ENCODE measurements at regions not wholly inside any gene's neighbourhood (a gene's known extent, or its start where the extent isn't known, plus 50 kb on each side); places are given as distances from the start of the nearest gene placed in this dataset.
A peak's percentile ranks its signal among the peaks of the same experiment; 100 is the strongest.

DNA sequence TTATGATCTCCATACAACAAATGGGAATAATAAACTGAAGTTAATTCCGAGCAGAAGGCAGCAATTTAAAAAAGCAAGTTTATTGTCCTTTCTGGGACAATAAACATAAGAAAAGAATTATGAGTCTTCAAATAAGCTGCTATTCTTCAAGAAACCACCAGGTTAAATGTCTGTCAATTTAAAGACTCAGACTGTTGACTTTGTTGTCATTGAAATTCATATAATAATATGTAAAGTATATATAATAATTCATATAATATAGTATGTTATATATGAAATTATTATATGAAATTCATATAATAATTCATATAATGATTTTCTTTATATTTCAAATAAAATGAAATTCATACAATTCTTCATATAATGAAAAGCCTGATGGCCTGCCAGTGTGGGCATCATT, 497.5 kb upstream of the RGMB start:
- CTCF ChIA-PET: interaction anchor here (1.0 to 1.2 kb wide), 2 partner anchors 278 to 520 kb away, joined by 3 read pairs; no protein-coding TSS in a partner anchor
- Mint-ChIP-seq H3K36me3 (ENCODE audit: low read depth) (no peaks in the 10 kb centered on the region), H3K27me3 (no peaks in the 10 kb centered on the region), H3K27ac (no peak overlapping the region), H3K4me3 (no peak overlapping the region), H3K4me1 (no peaks in the 10 kb centered on the region), H3K9me3 (ENCODE audit: low read depth) (no peaks in the 10 kb centered on the region)
- intact Hi-C loops (cut with DNase I, micrococcal nuclease): no loop called here
- ATAC-seq (no peak), DNase-seq (no peak)
- POLR2A ChIA-PET: no interaction called here

GRCh38 chr5:98282521-98282920, 490.9 kb upstream of the RGMB start:
- no peaks in the 10 kb centered on the region for H3K4me1 Mint-ChIP-seq
- no peak for ATAC-seq
- ChIA-PET POLR2A (no interaction called here), CTCF (no interaction called here)
- no peak for DNase-seq
- H3K27ac Mint-ChIP-seq: no peak overlapping the region
- peaks cover 6% of the 10 kb centered on the region for H3K27me3 Mint-ChIP-seq
- intact Hi-C loops (cut with DNase I, micrococcal nuclease): no loop called here
- H3K9me3 Mint-ChIP-seq (ENCODE audit: low read depth): no peaks in the 10 kb centered on the region
- H3K36me3 Mint-ChIP-seq (ENCODE audit: low read depth): no peaks in the 10 kb centered on the region
- no peak overlapping the region for H3K4me3 Mint-ChIP-seq

- H3K27ac Mint-ChIP-seq: no peak overlapping the region
- H3K36me3 Mint-ChIP-seq (ENCODE audit: low read depth): no peaks in the 10 kb centered on the region
- intact Hi-C loops (cut with DNase I, micrococcal nuclease): no loop called here
- no peaks in the 10 kb centered on the region for H3K4me1 Mint-ChIP-seq
- H3K4me3 Mint-ChIP-seq: no peak overlapping the region
- ChIA-PET CTCF (no interaction called here), POLR2A (no interaction called here)
- DNase-seq (no peak), ATAC-seq (no peak)
- H3K27me3 Mint-ChIP-seq: no peaks in the 10 kb centered on the region
- no peaks in the 10 kb centered on the region for H3K9me3 Mint-ChIP-seq (ENCODE audit: low read depth)
These were observed 481.0 kb upstream of the RGMB start for GRCh38 chr5:98292496-98292895.

DNA sequence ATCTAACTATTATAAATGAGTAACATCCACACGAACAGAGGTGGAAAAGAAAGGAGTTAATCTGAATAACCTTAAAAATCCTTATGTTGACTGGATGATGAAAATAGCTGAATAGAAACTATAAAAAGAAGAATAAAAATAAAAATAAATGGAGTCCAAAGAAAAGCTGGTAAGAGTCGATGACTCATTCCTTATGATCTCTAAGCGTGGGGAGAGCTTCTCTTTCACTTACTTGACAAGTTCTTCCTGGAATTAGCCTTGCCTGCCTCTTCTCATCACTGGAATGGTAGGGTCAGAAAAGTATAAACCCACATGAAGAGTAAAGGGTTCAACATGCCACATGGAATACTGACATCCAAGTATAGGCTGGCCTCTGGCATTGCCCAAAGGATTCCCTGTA, 477.0 kb upstream of the RGMB start:
- Mint-ChIP-seq H3K4me3 (no peak overlapping the region), H3K4me1 (no peaks in the 10 kb centered on the region), H3K9me3 (ENCODE audit: low read depth) (no peaks in the 10 kb centered on the region), H3K36me3 (ENCODE audit: low read depth) (no peaks in the 10 kb centered on the region), H3K27ac (no peak overlapping the region), H3K27me3 (peaks cover 2% of the 10 kb centered on the region)
- CTCF ChIA-PET: interaction anchor here (0.9 kb wide), 1 partner anchor 12 kb away, joined by 3 read pairs; no protein-coding TSS in a partner anchor
- DNase-seq (no peak), ATAC-seq (no peak)
- intact Hi-C loops (cut with DNase I, micrococcal nuclease): no loop called here
- POLR2A ChIA-PET: no interaction called here

- ATAC-seq: no peak
- ChIA-PET CTCF (no interaction called here), POLR2A (no interaction called here)
- Mint-ChIP-seq H3K9me3 (ENCODE audit: low read depth) (no peaks in the 10 kb centered on the region), H3K4me3 (no peak overlapping the region), H3K27ac (no peak overlapping the region), H3K4me1 (no peaks in the 10 kb centered on the region), H3K36me3 (ENCODE audit: low read depth) (no peaks in the 10 kb centered on the region), H3K27me3 (peaks cover 5% of the 10 kb centered on the region)
- intact Hi-C loops (cut with DNase I, micrococcal nuclease): no loop called here
- DNase-seq: no peak
These were observed 474.0 kb upstream of the RGMB start for GRCh38 chr5:98299435-98299834.

DNA sequence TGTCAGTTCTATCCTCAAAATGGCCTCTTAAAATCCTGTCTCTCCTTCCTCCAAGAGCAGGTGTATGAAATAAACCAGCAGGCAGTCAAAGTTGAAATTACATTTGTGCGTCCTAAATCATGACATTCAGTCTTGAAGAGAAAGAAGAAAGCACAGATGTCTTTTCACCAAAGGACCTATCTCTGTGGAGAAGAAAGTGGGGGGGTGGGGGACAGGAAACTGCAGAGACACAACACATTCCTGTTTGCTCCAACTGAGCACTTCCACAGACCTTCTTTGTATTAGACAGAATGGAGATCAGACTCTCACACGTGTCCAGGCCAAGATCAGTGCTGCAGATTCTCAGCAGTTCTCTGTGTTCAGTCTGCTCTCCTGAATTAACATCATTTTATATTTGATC, 471.9 kb upstream of the RGMB start:
- Mint-ChIP-seq H3K9me3 (ENCODE audit: low read depth) (no peaks in the 10 kb centered on the region), H3K27me3 (peaks cover 5% of the 10 kb centered on the region), H3K4me3 (no peak overlapping the region), H3K4me1 (no peaks in the 10 kb centered on the region), H3K27ac (no peak overlapping the region), H3K36me3 (ENCODE audit: low read depth) (no peaks in the 10 kb centered on the region)
- DNase-seq (no peak), ATAC-seq (no peak)
- ChIA-PET CTCF (no interaction called here), POLR2A (no interaction called here)
- intact Hi-C loops (cut with DNase I, micrococcal nuclease): no loop called here

GRCh38 chr5:98307811-98308210, 465.7 kb upstream of the RGMB start:
- ATAC-seq: no peak

GRCh38 chr5:98308231-98308630, 465.2 kb upstream of the RGMB start:
- ChIA-PET CTCF (no interaction called here), POLR2A (no interaction called here)
- no peaks in the 10 kb centered on the region for H3K36me3 Mint-ChIP-seq (ENCODE audit: low read depth)
- H3K27ac Mint-ChIP-seq: no peak overlapping the region
- H3K4me3 Mint-ChIP-seq: no peak overlapping the region
- peaks cover 8% of the 10 kb centered on the region for H3K4me1 Mint-ChIP-seq
- no peak for ATAC-seq
- no peak for DNase-seq
- no peaks in the 10 kb centered on the region for H3K27me3 Mint-ChIP-seq
- intact Hi-C loops (cut with DNase I, micrococcal nuclease): no loop called here
- no peaks in the 10 kb centered on the region for H3K9me3 Mint-ChIP-seq (ENCODE audit: low read depth)

More at GRCh38 chr5:98307811-98308210, 465.7 kb upstream of the RGMB start:
- Mint-ChIP-seq H3K27ac (no peak overlapping the region), H3K4me3 (no peak overlapping the region), H3K4me1 (peaks cover 8% of the 10 kb centered on the region), H3K36me3 (ENCODE audit: low read depth) (no peaks in the 10 kb centered on the region), H3K9me3 (ENCODE audit: low read depth) (no peaks in the 10 kb centered on the region), H3K27me3 (no peaks in the 10 kb centered on the region)
- DNase-seq: no peak
- ChIA-PET CTCF (no interaction called here), POLR2A (no interaction called here)
- intact Hi-C loops (cut with DNase I, micrococcal nuclease): no loop called here

GRCh38 chr5:98308960-98309359, 464.5 kb upstream of the RGMB start:
- intact Hi-C loops (cut with DNase I, micrococcal nuclease): no loop called here
- Mint-ChIP-seq H3K27me3 (no peaks in the 10 kb centered on the region), H3K27ac (no peak overlapping the region), H3K4me3 (no peak overlapping the region), H3K36me3 (ENCODE audit: low read depth) (no peaks in the 10 kb centered on the region), H3K4me1 (peaks cover 8% of the 10 kb centered on the region), H3K9me3 (ENCODE audit: low read depth) (no peaks in the 10 kb centered on the region)
- DNase-seq (no peak), ATAC-seq (no peak)
- ChIA-PET CTCF (no interaction called here), POLR2A (no interaction called here)

- ATAC-seq (peak; percentile 90), DNase-seq (peak; percentile 25)
- no peaks in the 10 kb centered on the region for H3K36me3 Mint-ChIP-seq (ENCODE audit: low read depth)
- H3K27me3 Mint-ChIP-seq: no peaks in the 10 kb centered on the region
- CTCF ChIA-PET: interaction anchor here (0.5 kb wide), 1 partner anchor 97 kb away, joined by 3 read pairs; no protein-coding TSS in a partner anchor
- intact Hi-C loops (cut with DNase I, micrococcal nuclease): no loop called here
- POLR2A ChIA-PET: no interaction called here
- peak overlapping the region; percentile 40 for H3K27ac Mint-ChIP-seq
- peaks cover 8% of the 10 kb centered on the region for H3K4me1 Mint-ChIP-seq
- no peaks in the 10 kb centered on the region for H3K9me3 Mint-ChIP-seq (ENCODE audit: low read depth)
- no peak overlapping the region for H3K4me3 Mint-ChIP-seq
These were observed 463.5 kb upstream of the RGMB start for GRCh38 chr5:98309785-98310598.

- H3K4me1 Mint-ChIP-seq: peaks cover 8% of the 10 kb centered on the region
- POLR2A ChIA-PET: no interaction called here
- H3K9me3 Mint-ChIP-seq (ENCODE audit: low read depth): no peaks in the 10 kb centered on the region
- CTCF ChIA-PET: no interaction called here
- ATAC-seq (no peak), DNase-seq (no peak)
- no peaks in the 10 kb centered on the region for H3K27me3 Mint-ChIP-seq
- H3K36me3 Mint-ChIP-seq (ENCODE audit: low read depth): no peaks in the 10 kb centered on the region
- no peak overlapping the region for H3K4me3 Mint-ChIP-seq
- H3K27ac Mint-ChIP-seq: no peak overlapping the region
- intact Hi-C loops (cut with DNase I, micrococcal nuclease): no loop called here
These were observed 459.2 kb upstream of the RGMB start for GRCh38 chr5:98314292-98314691.

DNA sequence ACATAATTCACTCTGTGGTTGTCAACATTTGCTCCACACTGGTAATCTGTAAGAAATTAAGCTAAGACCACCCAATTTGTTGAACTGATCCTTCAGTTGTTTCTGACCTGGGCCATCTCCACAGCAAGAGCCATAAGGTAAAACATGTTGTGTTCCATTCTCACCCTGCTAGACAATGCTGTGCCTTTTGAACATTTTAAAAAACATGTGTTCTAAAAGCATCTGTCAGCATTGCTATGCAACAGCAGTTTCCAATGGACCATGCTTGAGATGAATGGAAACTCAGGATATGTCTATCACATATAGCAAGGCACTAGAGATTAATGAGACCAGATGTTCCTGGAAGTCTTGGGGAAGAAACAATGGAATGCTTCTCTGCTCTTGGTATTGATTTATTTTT, 455.1 kb upstream of the RGMB start:
- intact Hi-C loops (cut with DNase I, micrococcal nuclease): no loop called here
- ChIA-PET CTCF (interaction anchor here (1.6 kb wide), 1 partner anchor 17 kb away, joined by 3 read pairs; no protein-coding TSS in a partner anchor), POLR2A (no interaction called here)
- Mint-ChIP-seq H3K9me3 (ENCODE audit: low read depth) (no peaks in the 10 kb centered on the region), H3K36me3 (ENCODE audit: low read depth) (no peaks in the 10 kb centered on the region), H3K4me3 (no peak overlapping the region), H3K4me1 (no peaks in the 10 kb centered on the region), H3K27me3 (no peaks in the 10 kb centered on the region), H3K27ac (no peak overlapping the region)
- DNase-seq (no peak), ATAC-seq (no peak)
